ENCODE measurements at regions not wholly inside any gene's neighbourhood (a gene's known extent, or its start where the extent isn't known, plus 50 kb on each side); places are given as distances from the start of the nearest gene placed in this dataset.

DNA sequence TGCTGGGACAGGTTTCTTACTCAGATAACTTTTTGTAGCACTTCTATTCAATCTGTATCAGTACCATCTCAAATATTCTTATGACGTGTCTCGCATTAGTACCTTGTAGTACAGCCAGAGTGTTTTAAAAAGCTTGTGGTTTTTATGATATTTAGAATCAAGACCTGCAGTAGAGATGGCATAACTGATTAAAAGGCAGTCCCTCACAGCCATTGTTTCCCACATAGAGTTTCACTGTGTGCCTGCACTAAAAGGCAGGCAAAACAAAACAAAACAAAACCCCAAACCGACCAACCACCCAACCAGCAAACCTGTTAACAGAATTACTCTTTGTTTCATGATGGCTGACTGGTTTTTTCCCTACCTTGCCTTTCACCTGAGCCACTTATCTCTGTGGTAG lies 221.3 kb upstream of the DGKB start (continued):
- TF ChIP-seq RARB (CRISPR knock-in tag; IDR thresholded peaks at IDR 0.05), result no peak
- TF ChIP-seq ZFP30 (CRISPR knock-in tag; IDR thresholded peaks at IDR 0.05), result no peak
- no peak for TF ChIP-seq ZFP3 (CRISPR knock-in tag; IDR thresholded peaks at IDR 0.05)
- TF ChIP-seq, protein P1, sequence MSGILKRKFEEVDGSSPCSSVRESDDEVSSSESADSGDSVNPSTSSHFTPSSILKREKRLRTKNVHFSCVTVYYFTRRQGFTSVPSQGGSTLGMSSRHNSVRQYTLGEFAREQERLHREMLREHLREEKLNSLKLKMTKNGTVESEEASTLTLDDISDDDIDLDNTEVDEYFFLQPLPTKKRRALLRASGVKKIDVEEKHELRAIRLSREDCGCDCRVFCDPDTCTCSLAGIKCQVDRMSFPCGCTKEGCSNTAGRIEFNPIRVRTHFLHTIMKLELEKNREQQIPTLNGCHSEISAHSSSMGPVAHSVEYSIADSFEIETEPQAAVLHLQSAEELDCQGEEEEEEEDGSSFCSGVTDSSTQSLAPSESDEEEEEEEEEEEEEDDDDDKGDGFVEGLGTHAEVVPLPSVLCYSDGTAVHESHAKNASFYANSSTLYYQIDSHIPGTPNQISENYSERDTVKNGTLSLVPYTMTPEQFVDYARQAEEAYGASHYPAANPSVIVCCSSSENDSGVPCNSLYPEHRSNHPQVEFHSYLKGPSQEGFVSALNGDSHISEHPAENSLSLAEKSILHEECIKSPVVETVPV (CRISPR knock-in tag; IDR thresholded peaks at IDR 0.05), result no peak
- TF ChIP-seq CREB5 (CRISPR knock-in tag; IDR thresholded peaks at IDR 0.05; ENCODE audit: low read depth), result no peak
- no peak for TF ChIP-seq ZNF565 (CRISPR knock-in tag; conservative IDR thresholded peaks at IDR 0.05; ENCODE audit: low read depth)
- TF ChIP-seq SNAI2 (CRISPR knock-in tag; IDR thresholded peaks at IDR 0.05), result no peak
- TF ChIP-seq ISL1 (CRISPR knock-in tag; IDR thresholded peaks at IDR 0.05), result no peak

GRCh38 chr7:15113752-15114151 lies 211.2 kb upstream of the DGKB start:
- no peak for ATAC-seq

DNA sequence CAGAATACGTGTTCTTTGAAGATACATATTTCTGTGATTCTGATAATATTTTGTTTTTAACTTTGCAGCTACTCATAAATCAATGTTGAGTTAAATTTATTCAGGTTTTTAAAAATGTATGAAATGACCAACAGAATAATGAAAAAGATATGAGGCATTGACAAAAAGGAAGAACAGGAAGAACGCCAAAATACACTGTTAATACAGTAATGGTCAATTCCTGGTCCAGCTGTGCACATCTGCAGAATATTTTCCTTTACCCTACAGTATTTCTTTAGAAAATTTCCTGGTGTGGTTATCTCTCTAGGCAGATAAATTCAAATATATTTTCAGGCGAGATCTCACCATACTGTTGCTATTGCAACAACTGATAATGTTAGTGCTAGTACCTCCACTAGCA lies 203.2 kb upstream of the DGKB start:
- ATAC-seq, result no peak

More at GRCh38 chr7:15113752-15114151, 211.2 kb upstream of the DGKB start:
- TF ChIP-seq CREB5 (CRISPR knock-in tag; IDR thresholded peaks at IDR 0.05; ENCODE audit: low read depth), result no peak
- no peak for TF ChIP-seq SNAI2 (CRISPR knock-in tag; IDR thresholded peaks at IDR 0.05)
- TF ChIP-seq PPARA (CRISPR knock-in tag; IDR thresholded peaks at IDR 0.05; ENCODE audit: borderline replicate concordance), result no peak
- TF ChIP-seq POU6F1 (CRISPR knock-in tag; IDR thresholded peaks at IDR 0.05; ENCODE audit: borderline replicate concordance, low read depth), result no peak
- no peak for TF ChIP-seq TCF4 (CRISPR knock-in tag; IDR thresholded peaks at IDR 0.05; ENCODE audit: borderline replicate concordance)
- no peak for TF ChIP-seq ISL1 (CRISPR knock-in tag; IDR thresholded peaks at IDR 0.05)
- no peak for TF ChIP-seq BACH2 (CRISPR knock-in tag; IDR thresholded peaks at IDR 0.05; ENCODE audit: borderline replicate concordance)
- no peak for TF ChIP-seq GLIS3 (CRISPR knock-in tag; IDR thresholded peaks at IDR 0.05)
- no peak for TF ChIP-seq ZNF8 (CRISPR knock-in tag; IDR thresholded peaks at IDR 0.05)
- TF ChIP-seq ZFP3 (CRISPR knock-in tag; IDR thresholded peaks at IDR 0.05), result no peak
- no peak for TF ChIP-seq CSDC2 (CRISPR knock-in tag; IDR thresholded peaks at IDR 0.05)
- TF ChIP-seq ZNF565 (CRISPR knock-in tag; conservative IDR thresholded peaks at IDR 0.05; ENCODE audit: low read depth), result no peak
- no peak for TF ChIP-seq ZFP30 (CRISPR knock-in tag; IDR thresholded peaks at IDR 0.05)
- no peak for TF ChIP-seq ARNTL (CRISPR knock-in tag; IDR thresholded peaks at IDR 0.05; ENCODE audit: borderline replicate concordance, low read depth)
- no peak for TF ChIP-seq ZNF70 (CRISPR knock-in tag; IDR thresholded peaks at IDR 0.05)

DNA sequence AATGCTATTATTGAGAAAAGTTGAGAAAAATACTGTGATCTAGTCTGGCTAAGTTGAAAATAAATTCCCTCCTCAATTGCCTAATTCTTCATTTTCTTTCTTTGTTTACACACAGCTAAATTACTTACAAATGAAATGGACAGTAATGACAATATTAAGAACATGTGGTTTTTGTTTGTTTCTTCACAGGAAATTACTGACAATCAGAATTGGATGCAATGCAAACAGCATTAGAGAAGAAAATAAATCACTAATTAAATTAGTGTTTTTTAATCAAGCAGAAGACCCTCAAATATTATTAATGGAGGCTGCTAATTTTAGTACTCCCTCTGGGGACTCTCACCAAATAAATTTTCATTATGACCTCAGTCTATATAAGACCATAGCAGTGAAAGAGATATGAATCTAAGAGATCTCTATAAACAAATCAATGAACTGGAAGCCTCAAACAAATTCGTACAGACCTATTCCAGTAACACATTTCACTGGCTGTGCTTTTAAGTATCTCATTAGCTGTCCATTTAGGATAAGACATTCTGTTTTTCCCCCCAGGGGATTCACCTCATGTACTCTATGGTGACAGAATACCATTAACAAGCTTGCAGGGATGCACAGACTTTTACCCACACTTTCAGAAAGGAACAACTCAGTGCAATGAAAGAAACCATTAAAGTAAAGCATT lies 202.0 kb upstream of the DGKB start:
- no peak for TF ChIP-seq ZFP3 (CRISPR knock-in tag; IDR thresholded peaks at IDR 0.05)
- TF ChIP-seq, protein P1 (CRISPR knock-in tag; IDR thresholded peaks at IDR 0.05), result no peak
- TF ChIP-seq POU6F1 (CRISPR knock-in tag; IDR thresholded peaks at IDR 0.05; ENCODE audit: borderline replicate concordance, low read depth), result no peak
- no peak for TF ChIP-seq OSR1 (CRISPR knock-in tag; IDR thresholded peaks at IDR 0.05)
- TF ChIP-seq SNAI2 (CRISPR knock-in tag; IDR thresholded peaks at IDR 0.05), result no peak
- TF ChIP-seq TSHZ2 (CRISPR knock-in tag; IDR thresholded peaks at IDR 0.05), result peak; percentile 77
- peak; percentile 83 for TF ChIP-seq TCF4 (CRISPR knock-in tag; IDR thresholded peaks at IDR 0.05; ENCODE audit: borderline replicate concordance)
- no peak for TF ChIP-seq ISL1 (CRISPR knock-in tag; IDR thresholded peaks at IDR 0.05)
- no peak for TF ChIP-seq ZFP30 (CRISPR knock-in tag; IDR thresholded peaks at IDR 0.05)
- TF ChIP-seq ZNF8 (CRISPR knock-in tag; IDR thresholded peaks at IDR 0.05), result no peak
- TF ChIP-seq ESRRG (CRISPR knock-in tag; IDR thresholded peaks at IDR 0.05), result no peak
- no peak for TF ChIP-seq TOX (CRISPR knock-in tag; IDR thresholded peaks at IDR 0.05; ENCODE audit: borderline replicate concordance)
- no peak for TF ChIP-seq ARNTL (CRISPR knock-in tag; IDR thresholded peaks at IDR 0.05; ENCODE audit: borderline replicate concordance, low read depth)

More for the DNA sequence above, 203.2 kb upstream of the DGKB start:
- no peak for TF ChIP-seq GLIS3 (CRISPR knock-in tag; IDR thresholded peaks at IDR 0.05)
- no peak for TF ChIP-seq ZFP30 (CRISPR knock-in tag; IDR thresholded peaks at IDR 0.05)
- no peak for TF ChIP-seq ISL1 (CRISPR knock-in tag; IDR thresholded peaks at IDR 0.05)
- no peak for TF ChIP-seq PPARA (CRISPR knock-in tag; IDR thresholded peaks at IDR 0.05; ENCODE audit: borderline replicate concordance)

More for the DNA sequence above, 202.0 kb upstream of the DGKB start:
- ATAC-seq, result peak; percentile 49; the same call in 2 of the 3 replicates

All from SK-N-SH treated with all-trans-retinoic acid at 6 μM for 48 hours (cell line).